ENCODE measurements at regions not wholly inside any gene's neighbourhood (a gene's known extent, or its start where the extent isn't known, plus 50 kb on each side); places are given as distances from the start of the nearest gene placed in this dataset.

- no peak for DNase-seq
Observed at GRCh38 chr1:234727018-234727940, 117.3 kb upstream of the IRF2BP2 start.

- DNase-seq: no peak
Observed at GRCh38 chr1:234726359-234726943, 116.5 kb upstream of the IRF2BP2 start.

GRCh38 chr1:234725177-234726132 lies 115.5 kb upstream of the IRF2BP2 start:
- peak; percentile 66 for DNase-seq

- DNase-seq: peak; percentile 33
Observed at GRCh38 chr1:234724516-234725176, 114.7 kb upstream of the IRF2BP2 start.

- peak; percentile 80 for DNase-seq
Observed at GRCh38 chr1:234722904-234723720, 113.1 kb upstream of the IRF2BP2 start.

GRCh38 chr1:234722270-234722704 lies 112.3 kb upstream of the IRF2BP2 start:
- DNase-seq: no peak

GRCh38 chr1:234721476-234722269 lies 111.7 kb upstream of the IRF2BP2 start:
- DNase-seq: no peak

- no peak for DNase-seq
Observed at GRCh38 chr1:234720709-234721441, 110.9 kb upstream of the IRF2BP2 start.

- no peak for DNase-seq
Observed at GRCh38 chr1:234719454-234720251, 109.7 kb upstream of the IRF2BP2 start.

GRCh38 chr1:234718496-234719453 lies 108.8 kb upstream of the IRF2BP2 start:
- DNase-seq: no peak

- DNase-seq: no peak
Observed at GRCh38 chr1:234716908-234717375, 107.0 kb upstream of the IRF2BP2 start.

GRCh38 chr1:234715252-234716014 lies 105.5 kb upstream of the IRF2BP2 start:
- no peak for DNase-seq

GRCh38 chr1:234713859-234714258 lies 103.9 kb upstream of the IRF2BP2 start:
- DNase-seq: no peak

GRCh38 chr1:234713440-234713839 lies 103.5 kb upstream of the IRF2BP2 start:
- DNase-seq: no peak

GRCh38 chr1:234712891-234713305 lies 102.9 kb upstream of the IRF2BP2 start:
- DNase-seq: no peak

GRCh38 chr1:234710936-234711724 lies 101.2 kb upstream of the IRF2BP2 start:
- DNase-seq: no peak

Data from CD4-positive, alpha-beta T cell treated with Interleukin-17A for 4 hours (primary cell).